Uterus (tissue), 3 donors: ENCODE measurements at regions not wholly inside any gene's neighbourhood (a gene's known extent, or its start where the extent isn't known, plus 50 kb on each side); places are given as distances from the start of the nearest gene placed in this dataset.

Experiments used
- DNase-seq, 2 donors: peaks; one replicate each; pipeline ENCODE4 v3.0.0-alpha.2; 2019 to 2020
- H3K27ac ChIP-seq, 2 donors: fragments of 200-600 bp; sonication (generic); 1 replicate in 1 of 2; 2 replicates in 1 of 2; pipeline ENCODE4 v1.5.1; 2016 to 2018
- H3K27me3 ChIP-seq, 2 donors: fragments of 200-600 bp; sonication (generic); one replicate each; pipeline ENCODE4 v1.5.1; 2018 to 2019; ENCODE audit warnings: control low read depth in 1 of 2
- H3K36me3 ChIP-seq, 2 donors: fragments of 200-600 bp; sonication (generic); one replicate each; pipeline ENCODE4 v1.5.1; 2019; ENCODE audit warnings: control low read depth in 1 of 2
- H3K4me1 ChIP-seq, 2 donors: fragments of 200-600 bp; sonication (generic); one replicate each; pipeline ENCODE4 v1.5.1; 2018 to 2019; ENCODE audit warnings: control low read depth in 1 of 2
- H3K4me3 ChIP-seq, 2 donors: fragments of 200-600 bp; sonication (generic); 1 replicate in 1 of 2; 2 replicates in 1 of 2; pipeline ENCODE4 v1.5.1; 2018 to 2019; ENCODE audit warnings: mild to moderate bottlenecking in 1 of 2
- H3K9me3 ChIP-seq, 2 donors: fragments of 200-600 bp; sonication (generic); one replicate each; pipeline ENCODE4 v1.5.1; 2019; ENCODE audit warnings: control low read depth in 1 of 2
- CTCF ChIP-seq, 4 experiments: fragments of 200-600 bp in 2 of 4; fragments of 450-650 bp in 2 of 4; sonication (generic) in 2 of 4; IDR thresholded peaks; one replicate each; pipeline ENCODE4 v1.5.1; 2016 to 2019; ENCODE audit warnings: antibody characterized with exemption in 4 of 4, mild to moderate bottlenecking in 2 of 4, moderate library complexity in 1 of 4
- POLR2A ChIP-seq, 2 donors: fragments of 450-650 bp; IDR thresholded peaks; one replicate each; pipeline ENCODE4 v1.6.1; 2016; ENCODE audit warnings: antibody characterized with exemption in 2 of 2, mild to moderate bottlenecking in 1 of 2, moderate library complexity in 1 of 2
- intact Hi-C: fragments of 100-400 bp; cut with DNase I; formaldehyde crosslinking; loops from one replicate; pipeline ENCODE4 v1.15.1; 2023; ENCODE audit warnings: low total_unique reads
- donor health status: DM: yes; HTN: yes; CAD: no.

GRCh38 chr3:175919133-175919532 lies 1060.0 kb downstream of the NAALADL2 start:
- H3K9me3 ChIP-seq, result no peaks in the 10 kb centered on the region
- no peaks in the 10 kb centered on the region for H3K27me3 ChIP-seq
- intact Hi-C loops, result no loop called here
- H3K36me3 ChIP-seq, result no peaks in the 10 kb centered on the region
- H3K4me1 ChIP-seq, result no peaks in the 10 kb centered on the region
- no peak for TF ChIP-seq CTCF (IDR thresholded peaks at IDR 0.05)
- no peak for TF ChIP-seq POLR2A (IDR thresholded peaks at IDR 0.05)
- no peak overlapping the region for H3K4me3 ChIP-seq
- H3K27ac ChIP-seq, result no peak overlapping the region
- DNase-seq, result no peak

- no peaks in the 10 kb centered on the region for H3K36me3 ChIP-seq
- H3K27me3 ChIP-seq, result no peaks in the 10 kb centered on the region
- no peaks in the 10 kb centered on the region for H3K9me3 ChIP-seq
- no peak for TF ChIP-seq POLR2A (IDR thresholded peaks at IDR 0.05)
- TF ChIP-seq CTCF (IDR thresholded peaks at IDR 0.05), result no peak
- H3K27ac ChIP-seq, result peak overlapping the region; percentile 39 to 52
- no peak for DNase-seq
- H3K4me1 ChIP-seq, result no peaks in the 10 kb centered on the region
- no peak overlapping the region for H3K4me3 ChIP-seq
- intact Hi-C loops, result no loop called here
Measured at GRCh38 chr3:175916191-175916934, 1057.2 kb downstream of the NAALADL2 start.

- Histone ChIP-seq H3K27ac (no peak overlapping the region), H3K4me3 (no peak overlapping the region), H3K4me1 (no peaks in the 10 kb centered on the region), H3K27me3 (no peaks in the 10 kb centered on the region), H3K9me3 (no peaks in the 10 kb centered on the region), H3K36me3 (no peaks in the 10 kb centered on the region)
- TF ChIP-seq POLR2A (IDR thresholded peaks at IDR 0.05) (no peak), CTCF (IDR thresholded peaks at IDR 0.05) (no peak)
- intact Hi-C loops, result no loop called here
- no peak for DNase-seq
Measured at GRCh38 chr3:175914785-175915184, 1055.7 kb downstream of the NAALADL2 start.

- no peaks in the 10 kb centered on the region for H3K36me3 ChIP-seq
- intact Hi-C loops, result no loop called here
- H3K9me3 ChIP-seq, result no peaks in the 10 kb centered on the region
- no peak overlapping the region for H3K27ac ChIP-seq
- no peaks in the 10 kb centered on the region for H3K4me1 ChIP-seq
- H3K27me3 ChIP-seq, result no peaks in the 10 kb centered on the region
- DNase-seq, result no peak
- no peak for TF ChIP-seq POLR2A (IDR thresholded peaks at IDR 0.05)
- no peak overlapping the region for H3K4me3 ChIP-seq
Measured at GRCh38 chr3:175913286-175913685, 1054.2 kb downstream of the NAALADL2 start.

GRCh38 chr3:175911937-175912336 lies 1052.8 kb downstream of the NAALADL2 start:
- intact Hi-C loops, result no loop called here
- Histone ChIP-seq H3K27ac (no peak overlapping the region), H3K27me3 (no peaks in the 10 kb centered on the region), H3K9me3 (no peaks in the 10 kb centered on the region), H3K36me3 (no peaks in the 10 kb centered on the region), H3K4me3 (no peak overlapping the region), H3K4me1 (no peaks in the 10 kb centered on the region)
- no peak for DNase-seq
- TF ChIP-seq CTCF (IDR thresholded peaks at IDR 0.05) (no peak), POLR2A (IDR thresholded peaks at IDR 0.05) (no peak)
